Activated CD4-positive, alpha-beta memory T cell treated with anti-CD3 and anti-CD28 coated beads, Interleukin-2, amount 10 ng/mL, durations not matched to agents 7 days and 5 days (primary cell): ENCODE measurements at regions not wholly inside any gene's neighbourhood (a gene's known extent, or its start where the extent isn't known, plus 50 kb on each side); places are given as distances from the start of the nearest gene placed in this dataset.

Source experiments
- CTCF ChIA-PET: fragments of 350-600 bp; sonication (Branson Sonifier 250); formaldehyde crosslinking; loops from one replicate; lab custom pipeline; 2021; ENCODE audit warnings: antibody characterized with exemption, inconsistent platforms; lab: Charles Lee
- POLR2A ChIA-PET: fragments of 350-600 bp; sonication (Branson Sonifier 250); formaldehyde crosslinking; loops from one replicate; lab custom pipeline; 2021; ENCODE audit warnings: antibody characterized with exemption; lab: Charles Lee
- DNase-seq: peaks from one replicate; pipeline ENCODE4 v3.0.0-alpha.2; 2020
- H3K27ac Mint-ChIP-seq: one replicate; pipeline ENCODE4 v1.8.0; 2021; ENCODE audit warnings: mild to moderate bottlenecking, mixed read lengths
- H3K27me3 Mint-ChIP-seq: one replicate; pipeline ENCODE4 v1.8.0; 2021; ENCODE audit warnings: mixed read lengths
- H3K36me3 Mint-ChIP-seq: one replicate; pipeline ENCODE4 v1.8.0; 2021; ENCODE audit warnings: low read depth, mixed read lengths
- H3K4me1 Mint-ChIP-seq: one replicate; pipeline ENCODE4 v1.8.0; 2021; ENCODE audit warnings: mixed read lengths
- H3K4me3 Mint-ChIP-seq: one replicate; pipeline ENCODE4 v1.8.0; 2021; ENCODE audit warnings: mild to moderate bottlenecking, mixed read lengths
- H3K9me3 Mint-ChIP-seq: one replicate; pipeline ENCODE4 v1.8.0; 2021; ENCODE audit warnings: mixed read lengths

DNA sequence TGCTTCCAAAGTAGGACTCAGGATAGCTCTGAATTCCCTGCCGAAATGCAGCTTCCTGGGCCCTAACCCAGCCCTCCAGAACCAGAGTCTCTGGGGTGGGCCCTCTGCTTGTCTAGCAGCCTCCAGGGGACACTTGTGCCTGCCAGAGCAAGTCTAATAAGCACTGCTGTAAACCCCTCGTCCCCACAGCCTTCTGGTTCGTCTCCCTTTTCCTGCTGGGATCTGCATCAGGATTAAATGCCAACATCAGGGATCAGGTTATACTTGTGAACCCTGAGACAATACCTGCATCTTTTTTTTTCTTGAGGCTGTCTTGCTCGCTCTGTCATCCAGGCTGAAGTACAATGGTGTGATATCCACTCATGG is 282.0 kb downstream of the SEC14L1 start:
- Mint-ChIP-seq H3K4me3 (no peak overlapping the region), H3K27ac (peak overlapping the region; percentile 2), H3K27me3 (no peaks in the 10 kb centered on the region), H3K9me3 (no peaks in the 10 kb centered on the region), H3K36me3 (peaks cover 25% of the 10 kb centered on the region), H3K4me1 (peaks cover 53% of the 10 kb centered on the region)
- no peak for DNase-seq
- ChIA-PET CTCF (interaction anchor here (3.8 kb wide), 1 partner anchor 22 kb away, joined by 18 read pairs; no protein-coding TSS in a partner anchor), POLR2A (interaction anchor here (4.1 kb wide), 1 partner anchor 18 kb away, joined by 22 read pairs; no protein-coding TSS in a partner anchor)

DNA sequence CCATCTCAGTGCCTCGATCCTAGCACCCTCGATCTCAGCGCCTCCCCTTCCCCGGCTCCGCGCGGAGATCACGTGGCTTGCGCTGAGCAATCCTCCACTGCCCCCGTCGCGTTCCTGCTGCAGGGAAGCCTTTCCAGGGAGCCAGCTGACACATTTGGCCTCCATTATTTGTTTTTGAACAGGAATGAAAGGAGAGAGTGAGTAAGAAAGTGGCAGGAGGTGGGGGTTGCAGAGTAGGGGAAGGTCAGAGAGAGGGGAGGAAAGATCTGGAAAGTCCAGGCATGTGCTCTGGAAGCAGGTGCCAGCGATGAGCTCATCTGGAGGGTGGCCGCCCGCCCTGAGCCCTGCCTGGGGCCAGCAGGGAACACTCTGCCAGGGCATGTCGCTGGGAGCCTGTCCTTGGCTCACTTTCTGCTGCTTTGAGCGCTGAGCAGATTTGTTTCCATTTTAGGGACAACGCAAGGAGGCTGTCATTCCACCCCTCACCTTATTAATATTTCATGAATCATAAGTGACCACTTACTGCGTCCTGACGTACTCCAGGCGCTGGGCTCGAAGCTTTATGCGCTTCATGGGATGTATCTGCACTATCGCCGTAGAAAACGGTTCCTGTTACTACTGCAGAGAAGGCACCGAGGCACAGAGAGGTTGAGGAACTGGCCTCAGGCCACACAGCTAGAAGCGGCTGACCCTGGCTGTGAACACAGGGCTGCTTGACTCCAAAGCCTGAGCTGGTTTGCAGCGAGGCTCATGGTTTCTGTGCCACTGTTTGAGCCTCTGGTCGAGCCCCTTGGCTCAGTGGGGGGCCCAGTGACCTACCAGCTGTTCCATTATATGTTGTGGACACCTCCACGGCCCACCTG is 283.1 kb downstream of the SEC14L1 start:
- peaks cover 29% of the 10 kb centered on the region for H3K36me3 Mint-ChIP-seq
- H3K9me3 Mint-ChIP-seq, result no peaks in the 10 kb centered on the region
- no peak overlapping the region for H3K4me3 Mint-ChIP-seq
- peaks cover 60% of the 10 kb centered on the region for H3K4me1 Mint-ChIP-seq
- ChIA-PET POLR2A (interaction anchor here (1.0 to 2.2 kb wide), 6 partner anchors 10 to 23 kb away, joined by 3 to 7 read pairs (median 4); no protein-coding TSS in a partner anchor), CTCF (interaction anchor here (0.6 to 2.2 kb wide), 3 partner anchors 22 to 71 kb away, joined by 3 to 7 read pairs (median 3); no protein-coding TSS in a partner anchor)
- DNase-seq, result no peak
- H3K27me3 Mint-ChIP-seq, result no peaks in the 10 kb centered on the region
- no peak overlapping the region for H3K27ac Mint-ChIP-seq

DNA sequence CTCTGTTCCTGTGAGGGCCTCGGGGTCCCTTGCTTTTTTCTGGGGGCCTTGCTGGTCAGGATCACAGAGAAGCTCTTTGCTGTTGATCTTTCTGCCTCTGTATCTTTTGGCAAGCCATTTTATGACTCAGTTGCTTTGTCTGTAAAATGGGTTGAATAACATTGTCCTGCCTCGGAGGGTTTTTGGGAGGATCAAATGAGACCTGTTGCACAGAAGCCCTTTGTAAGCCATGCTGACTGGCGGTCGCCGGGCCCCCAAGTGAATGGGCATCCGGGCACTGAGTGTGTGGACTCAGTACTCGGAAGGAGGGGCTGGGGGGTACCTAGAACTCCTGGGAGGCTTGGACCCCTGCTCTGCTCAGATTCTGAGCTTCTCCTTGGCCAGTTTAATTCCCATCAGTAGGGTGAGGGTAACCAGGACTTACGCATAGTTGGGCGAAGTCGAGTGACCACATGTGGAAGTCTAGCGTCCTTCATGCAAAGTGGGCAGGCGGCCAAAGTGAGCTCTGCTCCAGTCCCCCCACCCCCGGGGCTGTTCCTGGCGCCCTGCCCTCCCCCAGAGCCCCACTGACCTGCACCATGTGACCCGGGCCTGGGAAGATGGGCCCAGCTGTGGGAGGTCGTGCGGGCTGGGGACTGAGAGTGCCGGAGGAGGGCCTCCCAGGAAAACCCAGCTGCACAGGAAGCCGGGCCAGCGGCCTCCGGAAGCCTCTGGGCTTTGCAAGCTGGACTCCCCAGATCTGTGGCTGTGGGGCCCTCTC is 284.0 kb downstream of the SEC14L1 start:
- peaks cover 35% of the 10 kb centered on the region for H3K36me3 Mint-ChIP-seq
- ChIA-PET POLR2A (interaction anchor here (0.7 to 2.2 kb wide), 12 partner anchors 8 to 82 kb away, joined by 3 to 7 read pairs (median 3); no protein-coding TSS in a partner anchor), CTCF (interaction anchor here (0.8 to 2.2 kb wide), 5 partner anchors 9 to 93 kb away, joined by 3 to 7 read pairs (median 3); no protein-coding TSS in a partner anchor)
- no peaks in the 10 kb centered on the region for H3K9me3 Mint-ChIP-seq
- no peak overlapping the region for H3K4me3 Mint-ChIP-seq
- no peak for DNase-seq
- no peak overlapping the region for H3K27ac Mint-ChIP-seq
- no peaks in the 10 kb centered on the region for H3K27me3 Mint-ChIP-seq
- peaks cover 63% of the 10 kb centered on the region for H3K4me1 Mint-ChIP-seq

DNA sequence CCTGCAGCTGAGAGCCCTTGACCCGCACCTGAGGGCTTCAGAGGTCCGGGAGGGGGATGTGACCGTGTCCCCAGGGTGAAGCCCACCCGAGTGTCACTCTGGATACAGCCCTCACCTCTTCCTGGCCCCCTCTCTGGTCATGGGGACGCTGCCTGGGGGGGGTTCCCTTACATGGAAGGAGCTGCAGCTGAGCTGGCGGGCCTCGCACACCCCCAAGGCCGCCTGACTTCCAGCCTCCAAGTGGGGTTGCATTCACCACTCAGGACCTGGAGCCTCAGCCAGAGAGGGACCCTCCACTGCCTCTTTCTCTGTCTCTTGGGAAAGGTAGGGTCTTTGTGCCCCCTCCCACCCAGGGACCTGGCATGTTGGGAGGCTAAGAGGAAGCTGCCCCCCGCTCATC is 284.6 kb downstream of the SEC14L1 start:
- Mint-ChIP-seq H3K27me3 (no peaks in the 10 kb centered on the region), H3K36me3 (peaks cover 39% of the 10 kb centered on the region), H3K9me3 (no peaks in the 10 kb centered on the region), H3K4me1 (peaks cover 63% of the 10 kb centered on the region), H3K4me3 (no peak overlapping the region), H3K27ac (no peak overlapping the region)
- no peak for DNase-seq
- ChIA-PET POLR2A (interaction anchor here (0.7 to 2.2 kb wide), 8 partner anchors 9 to 82 kb away, joined by 3 to 7 read pairs (median 3); no protein-coding TSS in a partner anchor), CTCF (interaction anchor here (0.8 to 2.2 kb wide), 5 partner anchors 9 to 93 kb away, joined by 3 to 7 read pairs (median 3); no protein-coding TSS in a partner anchor)

DNA sequence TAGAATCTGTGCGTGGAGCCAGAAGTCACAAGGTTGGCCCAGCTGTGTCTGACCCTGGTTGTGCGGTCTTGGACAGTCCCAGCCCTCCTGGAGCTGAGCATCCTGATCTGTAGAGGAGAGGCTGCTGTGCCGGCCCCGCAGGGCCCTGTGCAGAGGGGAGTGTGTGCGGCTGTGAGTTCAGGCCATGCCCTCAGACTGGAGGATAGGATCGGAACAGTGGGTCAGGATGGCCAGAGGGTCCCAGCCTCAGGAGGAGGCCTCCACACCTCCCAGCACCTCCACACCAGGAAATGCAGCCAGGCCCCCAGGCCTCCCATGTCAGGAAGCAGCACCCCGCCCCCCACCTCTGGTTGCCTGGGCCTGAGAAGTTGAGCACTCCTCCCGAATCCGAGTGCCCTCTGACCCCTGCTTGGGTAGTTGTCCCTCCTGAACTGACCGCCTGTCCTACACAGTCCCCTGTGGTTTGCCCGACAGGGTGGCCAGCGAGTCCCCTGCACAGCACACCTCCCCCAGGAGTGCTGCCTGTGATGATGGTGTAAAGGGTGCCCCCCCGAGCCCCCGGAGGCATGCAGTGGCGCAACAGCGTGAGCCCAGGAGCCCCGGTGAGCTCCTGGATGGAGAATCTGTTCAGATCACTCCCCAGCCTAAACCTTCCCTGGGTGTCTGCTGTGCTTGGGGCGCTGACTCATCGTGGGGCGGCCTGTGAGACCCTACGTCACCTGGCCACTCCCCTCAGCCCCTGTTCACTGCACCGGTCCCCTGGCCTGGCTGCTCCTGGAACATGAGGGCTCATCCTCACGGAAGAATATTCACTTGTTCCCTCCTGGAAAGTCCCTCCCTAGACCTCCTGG is 285.2 kb downstream of the SEC14L1 start:
- Mint-ChIP-seq H3K9me3 (no peaks in the 10 kb centered on the region), H3K27ac (peak overlapping the region; percentile 31), H3K27me3 (no peaks in the 10 kb centered on the region), H3K4me1 (peaks cover 62% of the 10 kb centered on the region), H3K36me3 (peaks cover 36% of the 10 kb centered on the region), H3K4me3 (no peak overlapping the region)
- ChIA-PET POLR2A (interaction anchor here (0.7 to 2.2 kb wide), 8 partner anchors 10 to 83 kb away, joined by 3 to 7 read pairs (median 4); no protein-coding TSS in a partner anchor), CTCF (interaction anchor here (0.7 to 2.2 kb wide), 6 partner anchors 14 to 43 kb away, joined by 3 to 7 read pairs (median 3); no protein-coding TSS in a partner anchor)
- DNase-seq, result no peak

DNA sequence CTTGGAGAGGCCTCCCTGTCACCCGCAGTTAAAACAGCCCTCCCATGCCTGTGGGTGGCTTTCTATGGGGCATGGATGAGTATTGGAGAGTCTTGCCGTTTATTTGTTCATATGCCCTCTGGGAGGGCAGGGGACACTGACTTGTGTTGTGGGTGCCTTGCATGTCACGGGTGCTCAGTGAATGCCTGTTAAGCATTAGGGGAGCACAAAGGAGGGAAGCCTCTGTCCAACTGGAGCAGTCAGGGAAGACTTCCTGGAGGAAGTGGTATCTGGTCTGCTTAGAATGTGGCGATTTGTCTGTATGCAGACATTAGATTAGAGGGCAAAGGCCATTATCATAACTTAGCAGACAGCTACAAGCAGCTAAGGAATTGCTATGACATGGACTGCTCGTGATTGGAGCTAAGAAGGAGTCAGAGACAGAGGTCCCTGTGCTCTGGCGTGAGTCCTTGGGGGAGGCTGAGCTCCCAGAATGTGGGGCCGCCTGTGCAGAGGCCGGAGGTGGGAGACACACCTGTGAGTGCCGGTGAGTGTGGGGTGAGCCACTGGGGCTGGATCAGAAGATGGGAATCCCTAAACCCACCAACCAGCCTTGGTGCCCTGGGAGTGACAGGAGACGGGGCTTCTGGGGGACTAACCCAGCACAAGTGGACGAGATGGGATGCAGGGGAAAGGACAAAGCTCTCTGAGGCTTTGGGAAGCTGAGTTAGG is 286.1 kb downstream of the SEC14L1 start:
- no peaks in the 10 kb centered on the region for H3K9me3 Mint-ChIP-seq

DNA sequence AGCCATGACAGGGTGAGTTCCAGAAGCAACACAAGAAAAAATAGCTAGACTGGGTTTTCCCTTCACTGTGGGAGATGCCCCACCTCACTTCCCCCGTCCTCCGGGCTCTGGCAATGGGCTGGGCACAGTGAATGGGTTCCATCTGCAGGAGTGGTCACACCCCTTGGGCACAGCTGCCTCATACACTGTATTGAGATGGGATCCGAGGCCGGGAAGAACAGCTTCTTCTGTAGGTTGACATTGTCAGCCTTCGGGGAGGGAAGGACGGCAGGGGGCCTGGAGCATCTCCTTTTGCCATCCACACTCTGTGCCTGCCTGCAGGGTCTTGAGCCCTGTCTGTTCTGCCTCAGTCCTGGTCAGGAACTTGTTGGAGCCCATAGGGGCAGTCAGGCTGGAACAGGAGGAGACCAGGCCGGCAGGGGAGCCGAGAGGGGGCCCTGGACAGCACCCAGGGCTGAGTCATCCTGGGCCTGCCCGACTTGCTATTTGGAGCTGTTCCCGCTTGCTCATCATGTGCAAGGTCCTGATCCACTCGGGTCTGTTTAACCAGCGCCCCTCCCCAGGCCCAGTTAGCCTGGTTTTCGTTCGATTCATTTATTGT is 286.7 kb downstream of the SEC14L1 start:
- peaks cover 38% of the 10 kb centered on the region for H3K36me3 Mint-ChIP-seq
- ChIA-PET POLR2A (interaction anchor here (0.5 to 5.0 kb wide), 8 partner anchors 8 to 300 kb away, joined by 3 to 28 read pairs (median 4); no protein-coding TSS in a partner anchor), CTCF (interaction anchor here (0.9 to 4.9 kb wide), 6 partner anchors 13 to 96 kb away, joined by 3 to 39 read pairs (median 4); no protein-coding TSS in a partner anchor)
- DNase-seq, result no peak
- H3K27me3 Mint-ChIP-seq, result no peaks in the 10 kb centered on the region
- H3K4me1 Mint-ChIP-seq, result peaks cover 66% of the 10 kb centered on the region
- H3K27ac Mint-ChIP-seq, result peak overlapping the region; percentile 21
- no peaks in the 10 kb centered on the region for H3K9me3 Mint-ChIP-seq
- no peak overlapping the region for H3K4me3 Mint-ChIP-seq

More for the DNA sequence above, 286.1 kb downstream of the SEC14L1 start:
- POLR2A ChIA-PET, result interaction anchor here (0.5 to 1.9 kb wide), 6 partner anchors 8 to 300 kb away, joined by 3 to 7 read pairs (median 4); no protein-coding TSS in a partner anchor
- no peak overlapping the region for H3K4me3 Mint-ChIP-seq
- no peak for DNase-seq
- H3K4me1 Mint-ChIP-seq, result peaks cover 59% of the 10 kb centered on the region
- peaks cover 31% of the 10 kb centered on the region for H3K36me3 Mint-ChIP-seq
- CTCF ChIA-PET, result interaction anchor here (0.7 to 4.9 kb wide), 5 partner anchors 14 to 95 kb away, joined by 3 to 29 read pairs (median 3); no protein-coding TSS in a partner anchor
- H3K27ac Mint-ChIP-seq, result peak overlapping the region; percentile 31
- no peaks in the 10 kb centered on the region for H3K27me3 Mint-ChIP-seq

DNA sequence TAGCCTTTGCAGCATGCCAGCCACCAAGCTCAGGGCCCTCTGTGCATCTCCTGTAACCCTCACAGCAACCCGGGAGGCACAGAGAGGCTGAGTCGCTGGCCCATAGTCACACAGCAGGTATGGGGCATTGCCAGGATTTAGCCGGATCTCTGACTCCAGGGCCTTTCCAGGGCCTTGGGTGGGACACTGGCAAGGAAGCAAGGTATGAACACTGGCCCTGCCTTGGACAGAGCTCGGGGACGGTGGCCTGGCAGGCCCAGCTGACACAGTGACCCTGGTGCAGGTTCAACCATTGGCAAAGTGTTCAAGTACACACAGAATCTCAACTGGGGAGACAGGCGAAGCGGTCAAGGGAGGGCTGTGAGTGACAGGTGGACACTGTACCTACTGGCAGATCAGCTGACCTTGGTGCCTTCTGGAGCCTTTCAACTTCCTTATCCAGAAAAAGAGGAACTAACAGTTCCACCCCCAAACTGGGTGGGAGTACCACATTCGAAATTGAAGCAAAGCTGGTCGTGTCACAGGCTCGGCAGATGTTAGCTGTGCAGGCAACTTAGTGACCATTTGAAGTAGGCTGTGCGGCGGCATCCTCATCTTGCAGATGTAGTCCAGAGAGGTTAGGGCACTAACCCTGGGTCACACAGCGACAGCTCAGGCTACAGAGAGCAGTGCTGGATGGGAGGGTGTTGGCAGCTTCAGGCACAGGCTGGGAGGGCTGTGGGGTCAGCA is 287.4 kb downstream of the SEC14L1 start:
- POLR2A ChIA-PET, result interaction anchor here (0.7 to 5.0 kb wide), 12 partner anchors 9 to 97 kb away, joined by 3 to 28 read pairs (median 4); no protein-coding TSS in a partner anchor
- Mint-ChIP-seq H3K36me3 (peaks cover 38% of the 10 kb centered on the region), H3K4me1 (peaks cover 72% of the 10 kb centered on the region), H3K27ac (peak overlapping the region; percentile 53), H3K4me3 (no peak overlapping the region), H3K27me3 (no peaks in the 10 kb centered on the region), H3K9me3 (no peaks in the 10 kb centered on the region)
- no peak for DNase-seq
- CTCF ChIA-PET, result interaction anchor here (0.8 to 4.9 kb wide), 7 partner anchors 12 to 97 kb away, joined by 3 to 44 read pairs (median 29); no protein-coding TSS in a partner anchor

DNA sequence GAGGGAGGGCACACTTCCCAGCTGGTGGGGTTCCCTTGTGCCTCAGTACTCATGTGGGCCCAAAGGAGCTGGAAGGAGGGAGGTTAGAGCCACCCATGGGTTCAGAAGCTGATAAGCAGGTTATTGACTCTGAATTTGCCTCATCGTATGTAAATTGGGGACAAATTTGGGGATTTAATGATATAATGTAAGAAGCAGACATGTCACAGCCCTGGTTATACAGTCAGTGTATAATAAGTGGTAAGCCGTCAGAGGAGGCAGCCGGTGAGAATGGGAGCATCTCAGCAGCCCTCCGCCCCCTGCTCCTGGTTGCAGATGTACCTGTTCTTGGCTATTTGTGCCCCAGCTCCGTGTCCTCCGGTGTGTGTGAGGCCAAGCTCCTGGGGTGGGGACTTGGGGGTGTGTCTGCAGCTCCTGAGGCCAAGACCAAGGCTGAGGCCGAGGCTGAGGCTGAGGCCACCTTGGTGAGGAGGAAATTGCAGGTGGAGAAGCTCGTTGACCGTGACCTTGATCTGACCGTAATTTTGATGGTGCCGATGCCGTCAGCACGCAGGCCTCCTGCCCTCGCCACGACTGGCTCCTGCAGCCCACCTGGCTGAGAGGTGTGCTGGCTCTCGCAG is 288.1 kb downstream of the SEC14L1 start:
- Mint-ChIP-seq H3K27ac (peak overlapping the region; percentile 53), H3K9me3 (no peaks in the 10 kb centered on the region), H3K4me1 (peaks cover 75% of the 10 kb centered on the region), H3K36me3 (peaks cover 38% of the 10 kb centered on the region), H3K4me3 (no peak overlapping the region), H3K27me3 (no peaks in the 10 kb centered on the region)
- POLR2A ChIA-PET, result interaction anchor here (0.7 to 5.0 kb wide), 13 partner anchors 8 to 97 kb away, joined by 3 to 28 read pairs (median 6); no protein-coding TSS in a partner anchor
- CTCF ChIA-PET, result interaction anchor here (0.8 to 4.9 kb wide), 15 partner anchors 8 to 97 kb away, joined by 3 to 44 read pairs (median 9); no protein-coding TSS in a partner anchor
- DNase-seq, result no peak
